Trophoblast cell (in vitro differentiated cells and primary cell): ENCODE measurements at regions not wholly inside any gene's neighbourhood (a gene's known extent, or its start where the extent isn't known, plus 50 kb on each side); places are given as distances from the start of the nearest gene placed in this dataset.

Experiments used
- DNase-seq, 2 donors: peaks; one replicate each; pipeline ENCODE4 v3.0.0-alpha.2; 2016
- H2AFZ ChIP-seq: 2 replicates; pipeline ENCODE4 v1.6.1; 2013; ENCODE audit warnings: low read length, moderate library complexity, mild to moderate bottlenecking; ENCODE audit not compliant: insufficient read depth, poor library complexity
- H2AK5ac ChIP-seq: 2 replicates; pipeline ENCODE4 v1.6.1; 2013; ENCODE audit warnings: mild to moderate bottlenecking, low read length
- H2BK120ac ChIP-seq: 2 replicates; pipeline ENCODE4 v1.6.1; 2013; ENCODE audit warnings: low read length, mild to moderate bottlenecking, moderate library complexity; ENCODE audit not compliant: insufficient read depth, poor library complexity
- H2BK12ac ChIP-seq: 2 replicates; pipeline ENCODE4 v1.6.1; 2013; ENCODE audit warnings: mild to moderate bottlenecking, low read length, moderate library complexity
- H2BK5ac ChIP-seq: 2 replicates; pipeline ENCODE4 v1.6.1; 2013; ENCODE audit warnings: low read length, low read depth, moderate library complexity, mild to moderate bottlenecking; ENCODE audit not compliant: poor library complexity
- H3K14ac ChIP-seq: 2 replicates; pipeline ENCODE4 v1.6.1; 2013; ENCODE audit warnings: mild to moderate bottlenecking, low read length
- H3K18ac ChIP-seq: 2 replicates; pipeline ENCODE4 v1.6.1; 2013; ENCODE audit warnings: mild to moderate bottlenecking, low read length
- H3K23ac ChIP-seq: 2 replicates; pipeline ENCODE4 v1.6.1; 2013; ENCODE audit warnings: low read length
- H3K27ac ChIP-seq: 2 replicates; pipeline ENCODE4 v1.5.1; 2013; ENCODE audit warnings: low read depth, mild to moderate bottlenecking, inconsistent platforms, low read length, moderate library complexity
- H3K27me3 ChIP-seq: 2 replicates; pipeline ENCODE4 v1.6.1; 2013; ENCODE audit warnings: inconsistent platforms, mild to moderate bottlenecking, low read length, moderate library complexity; ENCODE audit not compliant: insufficient read depth
- H3K36me3 ChIP-seq, 2 experiments: 1 replicate in 1 of 2; 2 replicates in 1 of 2; pipeline ENCODE4 v1.6.1; 2013; ENCODE audit warnings: low read length in 2 of 2, mild to moderate bottlenecking in 2 of 2, moderate library complexity in 1 of 2; ENCODE audit not compliant: insufficient read depth in 2 of 2, control insufficient read depth in 1 of 2
- H3K4ac ChIP-seq: 2 replicates; pipeline ENCODE4 v1.6.1; 2013; ENCODE audit warnings: low read depth, mild to moderate bottlenecking, low read length, moderate library complexity
- H3K4me1 ChIP-seq, 2 experiments: 1 replicate in 1 of 2; 2 replicates in 1 of 2; pipeline ENCODE4 v1.6.1; 2013; ENCODE audit warnings: low read length in 2 of 2, mild to moderate bottlenecking in 2 of 2, moderate library complexity in 1 of 2; ENCODE audit not compliant: insufficient read depth in 2 of 2, control insufficient read depth in 1 of 2
- H3K4me2 ChIP-seq: 2 replicates; pipeline ENCODE4 v1.6.1; 2013; ENCODE audit warnings: inconsistent platforms, mild to moderate bottlenecking, low read length, moderate library complexity
- H3K4me3 ChIP-seq: 2 replicates; pipeline ENCODE4 v1.5.1; 2013; ENCODE audit warnings: mild to moderate bottlenecking, low read depth, low read length, inconsistent platforms
- H3K79me1 ChIP-seq: one replicate; pipeline ENCODE4 v1.6.1; 2013; ENCODE audit warnings: low read length
- H3K79me2 ChIP-seq: 2 replicates; pipeline ENCODE4 v1.6.1; 2013; ENCODE audit warnings: low read length, mild to moderate bottlenecking; ENCODE audit not compliant: control insufficient read depth, insufficient read depth, poor library complexity
- H3K9ac ChIP-seq: 2 replicates; pipeline ENCODE4 v1.6.1; 2013; ENCODE audit warnings: mild to moderate bottlenecking, low read length
- H3K9me3 ChIP-seq: 2 replicates; pipeline ENCODE4 v1.6.1; 2013; ENCODE audit warnings: low read depth, mild to moderate bottlenecking, control low read depth, inconsistent platforms, low read length; ENCODE audit not compliant: insufficient read depth
- H4K12ac ChIP-seq: 2 replicates; pipeline ENCODE4 v1.6.1; 2013; ENCODE audit warnings: low read depth, mild to moderate bottlenecking, low read length, moderate library complexity
- H4K8ac ChIP-seq: 2 replicates; pipeline ENCODE4 v1.6.1; 2013; ENCODE audit warnings: low read depth, mild to moderate bottlenecking, low read length, moderate library complexity
- H4K91ac ChIP-seq: one replicate; pipeline ENCODE4 v1.6.1; 2013; ENCODE audit warnings: low read depth, mild to moderate bottlenecking, low read length, moderate library complexity
- WGBS: extraction: QIAGEN DNeasy Blood & Tissue Kit; methylation state at CpG from one replicate; pipeline ENCODE4 v1.1.7; 2013; ENCODE audit warnings: missing lambda C conversion rate; ENCODE audit not compliant: insufficient read length, insufficient coverage; ENCODE audit errors: extremely low coverage; 5-methylcytosine and 5-hydroxymethylcytosine counted together

GRCh38 chr9:103410059-103410458, 414.9 kb downstream of the CYLC2 start:
- no peak overlapping the region for H3K4ac ChIP-seq
- no peak overlapping the region for H2BK12ac ChIP-seq
- no peak overlapping the region for H3K27ac ChIP-seq
- no peaks in the 10 kb centered on the region for H3K27me3 ChIP-seq
- H4K12ac ChIP-seq = no peak overlapping the region
- H3K9me3 ChIP-seq = no peaks in the 10 kb centered on the region
- H3K4me2 ChIP-seq = no peak overlapping the region
- H4K91ac ChIP-seq = no peak overlapping the region
- no peak overlapping the region for H2AK5ac ChIP-seq
- H3K18ac ChIP-seq = no peak overlapping the region
- no peak overlapping the region for H2BK5ac ChIP-seq
- no peak overlapping the region for H3K4me3 ChIP-seq
- WGBS = no CpG with 5 or more reads among the region's 4 CpGs
- H2AFZ ChIP-seq = no peak overlapping the region
- H3K9ac ChIP-seq = no peak overlapping the region
- DNase-seq = no peak
- no peaks in the 10 kb centered on the region for H3K79me2 ChIP-seq
- H3K23ac ChIP-seq = no peak overlapping the region
- no peaks in the 10 kb centered on the region for H3K79me1 ChIP-seq
- H4K8ac ChIP-seq = no peak overlapping the region
- no peak overlapping the region for H3K14ac ChIP-seq
- H3K36me3 ChIP-seq = no peaks in the 10 kb centered on the region
- no peaks in the 10 kb centered on the region for H3K4me1 ChIP-seq
- H2BK120ac ChIP-seq = no peak overlapping the region

GRCh38 chr9:103427696-103428095, 432.6 kb downstream of the CYLC2 start:
- Histone ChIP-seq H3K27ac (no peak overlapping the region), H3K27me3 (no peaks in the 10 kb centered on the region), H2BK12ac (no peak overlapping the region), H3K9ac (no peak overlapping the region), H3K79me1 (no peaks in the 10 kb centered on the region), H2AFZ (no peak overlapping the region), H4K12ac (no peak overlapping the region), H3K4me1 (no peaks in the 10 kb centered on the region), H2AK5ac (no peak overlapping the region), H3K79me2 (no peaks in the 10 kb centered on the region), H3K4me3 (no peak overlapping the region), H2BK5ac (no peak overlapping the region), H2BK120ac (no peak overlapping the region), H3K4me2 (no peak overlapping the region), H3K23ac (no peak overlapping the region), H3K14ac (no peak overlapping the region), H3K9me3 (no peaks in the 10 kb centered on the region), H3K18ac (no peak overlapping the region), H3K4ac (no peak overlapping the region), H4K91ac (no peak overlapping the region), H3K36me3 (no peaks in the 10 kb centered on the region), H4K8ac (no peak overlapping the region)
- no peak for DNase-seq
- no CpG with 5 or more reads among the region's 4 CpGs for WGBS

GRCh38 chr9:103430469-103430868, 435.3 kb downstream of the CYLC2 start:
- Histone ChIP-seq H3K36me3 (no peaks in the 10 kb centered on the region), H4K12ac (no peak overlapping the region), H3K79me2 (no peaks in the 10 kb centered on the region), H3K27ac (no peak overlapping the region), H3K14ac (no peak overlapping the region), H4K91ac (no peak overlapping the region), H2AK5ac (no peak overlapping the region), H2BK5ac (no peak overlapping the region), H2AFZ (no peak overlapping the region), H3K4me3 (no peak overlapping the region), H3K9me3 (no peaks in the 10 kb centered on the region), H2BK120ac (no peak overlapping the region), H3K23ac (no peak overlapping the region), H3K79me1 (no peaks in the 10 kb centered on the region), H3K27me3 (no peaks in the 10 kb centered on the region), H3K9ac (no peak overlapping the region), H4K8ac (no peak overlapping the region), H2BK12ac (no peak overlapping the region), H3K4me1 (no peaks in the 10 kb centered on the region), H3K4ac (no peak overlapping the region), H3K4me2 (no peak overlapping the region), H3K18ac (no peak overlapping the region)
- DNase-seq = no peak
- no CpG with 5 or more reads among the region's 1 CpG for WGBS

GRCh38 chr9:103431809-103432208, 436.7 kb downstream of the CYLC2 start:
- H2BK12ac ChIP-seq = no peak overlapping the region
- H3K79me1 ChIP-seq = no peaks in the 10 kb centered on the region
- H3K27me3 ChIP-seq = no peaks in the 10 kb centered on the region
- no peaks in the 10 kb centered on the region for H3K79me2 ChIP-seq
- no peak overlapping the region for H3K27ac ChIP-seq
- H3K18ac ChIP-seq = no peak overlapping the region
- H2AFZ ChIP-seq = no peak overlapping the region
- H3K4me3 ChIP-seq = no peak overlapping the region
- H3K23ac ChIP-seq = no peak overlapping the region
- no peak overlapping the region for H3K9ac ChIP-seq
- no peak overlapping the region for H4K8ac ChIP-seq
- H3K4me2 ChIP-seq = no peak overlapping the region
- no peaks in the 10 kb centered on the region for H3K9me3 ChIP-seq
- H2BK120ac ChIP-seq = no peak overlapping the region
- H3K4me1 ChIP-seq = no peaks in the 10 kb centered on the region
- no peak overlapping the region for H4K12ac ChIP-seq
- H3K36me3 ChIP-seq = no peaks in the 10 kb centered on the region
- H4K91ac ChIP-seq = no peak overlapping the region
- no peak overlapping the region for H2BK5ac ChIP-seq
- DNase-seq = no peak
- H3K4ac ChIP-seq = no peak overlapping the region
- H3K14ac ChIP-seq = no peak overlapping the region
- no peak overlapping the region for H2AK5ac ChIP-seq
